Activated CD8-positive, alpha-beta T cell treated with anti-CD3 and anti-CD28 coated beads, Interleukin-2, amount 10 ng/mL, durations not matched to agents 7 days and 5 days (primary cell): ENCODE measurements at regions not wholly inside any gene's neighbourhood (a gene's known extent, or its start where the extent isn't known, plus 50 kb on each side); places are given as distances from the start of the nearest gene placed in this dataset.

ENCODE experiments used
- ATAC-seq: fragments of 150-1000 bp; cut with Tn5 transposase; one replicate; pipeline ENCODE4 v1.10.0; 2021; ENCODE audit warnings: moderate library complexity
- CTCF ChIA-PET: fragments of 350-600 bp; sonication (Branson Sonifier 250); formaldehyde crosslinking; loops from one replicate; lab custom pipeline; 2021; ENCODE audit warnings: antibody characterized with exemption; lab: Charles Lee
- POLR2A ChIA-PET: fragments of 350-600 bp; sonication (Branson Sonifier 250); formaldehyde crosslinking; loops from one replicate; lab custom pipeline; 2021; ENCODE audit warnings: antibody characterized with exemption; lab: Charles Lee
- DNase-seq: peaks from one replicate; pipeline ENCODE4 v3.0.0-alpha.2; 2020
- H3K27ac Mint-ChIP-seq: one replicate; pipeline ENCODE4 v1.8.0; 2021; ENCODE audit warnings: mild to moderate bottlenecking, mixed read lengths
- H3K27me3 Mint-ChIP-seq: one replicate; pipeline ENCODE4 v1.8.0; 2021; ENCODE audit warnings: low read depth, mixed read lengths
- H3K36me3 Mint-ChIP-seq: one replicate; pipeline ENCODE4 v1.8.0; 2021; ENCODE audit warnings: low read depth, mixed read lengths
- H3K4me1 Mint-ChIP-seq: one replicate; pipeline ENCODE4 v1.8.0; 2021; ENCODE audit warnings: low read depth, mixed read lengths
- H3K4me3 Mint-ChIP-seq: one replicate; pipeline ENCODE4 v1.8.0; 2021; ENCODE audit warnings: mild to moderate bottlenecking, mixed read lengths
- H3K9me3 Mint-ChIP-seq: one replicate; pipeline ENCODE4 v1.8.0; 2022; ENCODE audit warnings: mixed read lengths; ENCODE audit not compliant: insufficient read depth

DNA sequence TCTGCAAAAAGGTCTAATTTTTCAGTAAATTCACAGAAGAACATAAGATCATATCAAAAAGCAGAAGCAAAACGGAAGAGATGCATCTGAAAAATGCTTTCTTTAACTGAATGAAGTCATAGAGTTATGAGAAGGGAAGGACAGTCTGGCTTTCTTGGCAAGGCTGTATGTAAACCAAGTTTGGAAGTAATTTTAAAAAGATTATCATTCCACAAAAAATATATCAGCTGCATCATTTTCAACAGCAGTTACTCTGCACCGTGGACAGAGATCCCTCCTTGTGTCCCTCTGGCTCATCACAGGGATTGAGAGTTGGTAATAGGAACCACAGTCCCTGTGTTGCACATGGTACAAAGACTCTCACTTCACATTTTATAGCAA, 258.5 kb downstream of the HIVEP2 start:
- DNase-seq (no peak), ATAC-seq (no peak)
- POLR2A ChIA-PET: no interaction called here

DNA sequence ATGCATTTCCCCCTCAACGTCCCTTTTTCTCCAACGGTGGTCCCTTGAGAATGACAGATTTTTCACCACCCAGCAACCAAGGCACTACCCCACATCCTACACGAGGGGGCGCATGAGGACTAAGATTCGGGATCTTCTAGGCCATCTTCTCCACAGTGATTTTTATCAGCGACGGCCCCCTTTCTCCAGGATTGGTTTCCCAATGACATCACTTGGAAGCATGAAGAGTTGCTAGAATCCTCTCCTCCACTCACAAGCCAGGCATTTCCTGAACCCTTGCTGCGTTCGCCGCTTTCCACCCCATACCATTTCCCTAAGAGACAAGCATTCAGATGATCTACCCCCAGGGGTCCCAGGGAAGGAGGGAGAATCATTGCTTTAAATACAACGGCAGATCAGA, 252.0 kb downstream of the HIVEP2 start:
- no peak overlapping the region for H3K27ac Mint-ChIP-seq
- peak; percentile 82 for ATAC-seq
- no peaks in the 10 kb centered on the region for H3K27me3 Mint-ChIP-seq
- no peaks in the 10 kb centered on the region for H3K9me3 Mint-ChIP-seq
- peaks cover 12% of the 10 kb centered on the region for H3K4me1 Mint-ChIP-seq
- CTCF ChIA-PET: interaction anchor here (0.7 to 3.2 kb wide), 43 partner anchors 9 to 816 kb away, joined by 3 to 45 read pairs (median 4); no protein-coding TSS in a partner anchor
- POLR2A ChIA-PET: interaction anchor here (1.2 kb wide), 1 partner anchor 254 kb away, joined by 4 read pairs; no protein-coding TSS in a partner anchor
- H3K36me3 Mint-ChIP-seq: no peaks in the 10 kb centered on the region
- H3K4me3 Mint-ChIP-seq: no peak overlapping the region
- peak; percentile 74 for DNase-seq

More for the DNA sequence above, 258.5 kb downstream of the HIVEP2 start:
- Mint-ChIP-seq H3K27me3 (no peaks in the 10 kb centered on the region), H3K27ac (no peak overlapping the region), H3K4me3 (no peak overlapping the region), H3K36me3 (no peaks in the 10 kb centered on the region), H3K9me3 (no peaks in the 10 kb centered on the region), H3K4me1 (peaks cover 9% of the 10 kb centered on the region)
- CTCF ChIA-PET: no interaction called here

DNA sequence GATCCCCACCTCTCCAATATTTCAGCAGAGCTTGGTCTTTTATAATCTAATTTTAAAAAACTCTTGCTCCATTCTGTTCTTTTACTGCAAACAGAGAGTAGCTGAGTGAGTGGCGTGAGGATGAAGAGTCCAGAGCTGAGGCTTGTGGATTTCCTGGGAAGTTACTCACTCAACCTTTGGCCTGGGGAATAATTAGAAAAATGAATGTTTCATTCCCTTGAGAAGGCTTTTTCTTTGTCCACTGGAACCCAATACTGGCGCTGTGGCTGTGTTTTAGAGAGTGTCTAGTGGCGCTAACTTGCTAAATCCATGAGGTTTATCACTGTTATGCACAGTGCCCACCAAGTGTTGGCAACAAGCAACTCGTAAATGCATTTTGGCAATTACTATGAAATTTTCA, 251.5 kb downstream of the HIVEP2 start:
- ChIA-PET POLR2A (no interaction called here), CTCF (interaction anchor here (0.6 to 3.2 kb wide), 19 partner anchors 9 to 735 kb away, joined by 3 to 45 read pairs (median 4); no protein-coding TSS in a partner anchor)
- Mint-ChIP-seq H3K27me3 (no peaks in the 10 kb centered on the region), H3K27ac (no peak overlapping the region), H3K9me3 (no peaks in the 10 kb centered on the region), H3K4me1 (peaks cover 12% of the 10 kb centered on the region), H3K4me3 (no peak overlapping the region), H3K36me3 (no peaks in the 10 kb centered on the region)
- ATAC-seq (no peak), DNase-seq (no peak)

DNA sequence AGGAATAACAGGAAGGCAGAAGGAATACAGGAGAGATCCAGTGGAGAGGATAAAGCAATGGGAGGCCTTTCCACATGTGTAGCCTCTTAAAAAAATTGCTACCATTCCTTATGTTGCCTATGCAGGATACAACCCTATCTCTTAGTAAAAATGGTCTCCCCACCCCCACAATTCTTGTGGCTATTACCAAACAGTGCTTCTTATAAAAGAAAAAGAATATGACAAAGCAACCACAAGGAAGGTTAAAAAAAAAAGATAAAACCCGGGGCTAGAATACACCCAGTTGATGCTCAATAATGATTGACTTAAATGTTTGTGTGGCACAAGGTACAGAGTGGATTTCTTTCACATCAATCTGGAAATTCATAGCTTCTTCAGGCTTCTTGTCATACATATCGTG, 250.9 kb downstream of the HIVEP2 start:
- no peaks in the 10 kb centered on the region for H3K27me3 Mint-ChIP-seq
- H3K27ac Mint-ChIP-seq: no peak overlapping the region
- no peak for ATAC-seq

DNA sequence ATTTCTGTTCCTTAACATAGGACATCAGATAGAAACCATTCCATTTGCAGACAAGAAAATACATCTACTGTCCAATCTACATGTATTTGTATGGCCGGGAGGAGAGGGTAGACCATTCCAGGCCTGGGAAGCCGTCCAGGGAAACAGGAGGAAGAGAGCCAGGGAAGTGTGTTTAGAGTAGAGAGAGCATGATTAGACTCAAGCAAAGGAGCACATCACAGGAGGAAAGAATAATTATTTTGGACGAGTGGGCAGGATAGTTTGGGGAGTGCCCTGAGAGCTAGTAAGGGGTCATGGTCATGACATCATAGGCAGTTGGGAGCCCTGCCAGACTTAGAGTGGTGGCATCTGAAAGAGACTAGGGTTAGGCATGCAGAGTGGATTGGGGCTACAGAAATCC, 250.0 kb downstream of the HIVEP2 start:
- ChIA-PET CTCF (interaction anchor here (1.6 kb wide), 1 partner anchor 643 kb away, joined by 4 read pairs; no protein-coding TSS in a partner anchor), POLR2A (no interaction called here)
- ATAC-seq (no peak), DNase-seq (no peak)
- Mint-ChIP-seq H3K9me3 (no peaks in the 10 kb centered on the region), H3K27me3 (no peaks in the 10 kb centered on the region), H3K4me1 (peaks cover 12% of the 10 kb centered on the region), H3K36me3 (no peaks in the 10 kb centered on the region), H3K27ac (no peak overlapping the region), H3K4me3 (no peak overlapping the region)

More for the DNA sequence above, 250.9 kb downstream of the HIVEP2 start:
- Mint-ChIP-seq H3K9me3 (no peaks in the 10 kb centered on the region), H3K4me3 (no peak overlapping the region), H3K36me3 (no peaks in the 10 kb centered on the region), H3K4me1 (peaks cover 12% of the 10 kb centered on the region)
- DNase-seq: no peak
- CTCF ChIA-PET: interaction anchor here (0.6 to 3.2 kb wide), 14 partner anchors 9 to 734 kb away, joined by 3 to 45 read pairs (median 4); no protein-coding TSS in a partner anchor
- POLR2A ChIA-PET: no interaction called here

DNA sequence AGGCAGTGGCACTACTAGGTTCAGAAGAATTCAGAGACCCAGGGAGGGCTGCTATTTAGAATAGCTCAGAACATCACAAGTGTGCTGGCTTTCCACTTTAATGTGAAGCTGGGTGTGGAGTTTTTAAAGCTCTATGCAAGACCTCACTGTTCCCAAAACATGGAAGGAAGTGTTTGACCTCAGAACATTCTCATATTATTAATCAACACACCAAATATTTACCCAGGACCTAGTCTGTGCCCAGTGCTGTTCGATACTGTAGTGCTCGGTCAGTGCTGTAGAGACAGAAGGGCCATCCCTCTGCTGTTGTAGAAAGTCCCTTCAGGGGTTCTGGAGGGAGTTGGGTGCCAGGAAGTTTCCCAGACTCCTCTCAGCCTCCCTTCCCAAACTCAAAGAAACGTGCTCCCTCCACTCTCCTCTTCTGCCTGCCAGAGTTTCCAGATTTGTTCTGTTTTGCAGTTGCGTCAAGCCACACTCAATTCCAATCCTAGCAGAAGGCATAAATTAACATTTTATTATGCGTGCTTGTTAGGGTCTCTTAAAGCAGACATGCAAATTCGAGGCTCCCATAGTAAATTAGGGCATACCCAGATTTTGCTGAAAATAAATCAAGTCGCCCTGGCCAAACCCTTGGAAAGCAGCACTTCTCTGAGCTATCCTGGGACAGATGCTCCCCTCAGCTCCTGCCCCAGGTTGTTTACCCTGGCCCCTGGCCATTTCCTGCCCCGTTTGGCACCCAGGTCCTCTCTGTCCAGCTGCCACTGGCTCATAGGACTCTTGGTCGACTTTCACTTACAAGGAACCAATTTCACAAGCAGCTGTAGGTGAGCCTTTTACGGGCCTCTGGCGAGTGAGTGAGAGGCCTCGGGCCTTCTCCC, 248.6 kb downstream of the HIVEP2 start:
- no peaks in the 10 kb centered on the region for H3K27me3 Mint-ChIP-seq
- H3K4me1 Mint-ChIP-seq: peaks cover 12% of the 10 kb centered on the region
- ATAC-seq: no peak
- no peak overlapping the region for H3K4me3 Mint-ChIP-seq
- no peaks in the 10 kb centered on the region for H3K36me3 Mint-ChIP-seq
- POLR2A ChIA-PET: no interaction called here
- CTCF ChIA-PET: interaction anchor here (0.7 to 1.6 kb wide), 3 partner anchors 330 to 730 kb away, joined by 3 to 4 read pairs (median 4); no protein-coding TSS in a partner anchor
- no peak for DNase-seq
- no peaks in the 10 kb centered on the region for H3K9me3 Mint-ChIP-seq
- no peak overlapping the region for H3K27ac Mint-ChIP-seq

DNA sequence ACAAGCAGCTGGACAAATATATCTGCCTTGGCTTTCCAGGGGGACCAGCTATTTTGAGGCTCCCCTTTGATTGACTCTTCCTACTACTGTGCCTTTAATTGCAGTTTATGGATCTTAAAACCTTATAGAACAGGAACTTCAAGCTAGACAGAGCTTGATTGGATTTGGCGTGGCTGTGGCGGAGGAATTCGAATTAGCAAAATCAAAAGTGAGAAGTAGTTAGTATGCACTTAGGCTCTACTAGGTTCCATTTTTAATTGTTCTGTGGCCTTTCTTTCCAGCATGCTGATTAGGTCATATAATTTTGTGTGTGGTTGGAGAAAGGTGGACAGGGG, 248.0 kb downstream of the HIVEP2 start:
- Mint-ChIP-seq H3K4me3 (no peak overlapping the region), H3K27ac (no peak overlapping the region), H3K36me3 (no peaks in the 10 kb centered on the region), H3K4me1 (peaks cover 12% of the 10 kb centered on the region), H3K9me3 (no peaks in the 10 kb centered on the region), H3K27me3 (no peaks in the 10 kb centered on the region)
- CTCF ChIA-PET: interaction anchor here (0.9 kb wide), 1 partner anchor 729 kb away, joined by 3 read pairs; no protein-coding TSS in a partner anchor
- POLR2A ChIA-PET: no interaction called here
- DNase-seq (no peak), ATAC-seq (no peak)

DNA sequence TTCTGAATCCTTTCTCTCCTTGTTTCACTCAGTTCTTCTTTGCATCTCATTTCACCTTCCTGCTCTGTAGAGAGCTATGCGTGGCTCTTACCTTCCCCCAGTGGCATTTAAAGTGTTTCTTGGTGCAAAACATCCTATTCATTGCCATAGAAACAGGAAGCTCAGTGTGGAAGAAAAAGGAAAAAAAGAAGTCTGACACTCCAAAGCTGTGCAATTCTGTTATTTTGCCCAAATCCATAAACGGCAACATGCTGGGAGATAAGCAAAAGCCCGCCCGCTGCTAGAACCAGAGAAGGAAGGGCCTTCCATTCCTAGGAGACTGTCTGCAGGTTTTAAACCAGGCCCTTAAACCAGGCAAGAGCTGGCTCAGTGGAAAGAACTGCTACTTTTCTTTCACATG, 247.1 kb downstream of the HIVEP2 start:
- POLR2A ChIA-PET: no interaction called here

DNA sequence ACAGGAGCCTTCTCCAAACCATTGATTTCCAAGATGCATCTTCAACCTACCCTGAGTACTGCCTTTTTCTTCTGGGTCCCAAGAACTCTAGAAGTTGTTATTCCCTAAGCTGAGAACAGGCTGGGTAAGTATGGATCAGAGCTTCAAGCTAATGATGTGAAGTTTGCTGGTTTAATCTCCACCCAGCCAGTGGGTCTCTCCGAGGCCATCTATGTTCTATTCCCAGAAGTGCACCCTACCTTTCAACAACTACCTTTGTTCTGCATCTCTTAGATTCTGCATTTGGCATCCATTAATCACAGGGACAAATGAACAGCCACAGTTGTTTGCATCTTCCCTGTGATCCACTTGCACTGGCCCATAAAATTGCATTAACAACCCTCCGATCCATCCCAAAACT, 246.2 kb downstream of the HIVEP2 start:
- no peaks in the 10 kb centered on the region for H3K36me3 Mint-ChIP-seq
- no peaks in the 10 kb centered on the region for H3K9me3 Mint-ChIP-seq
- CTCF ChIA-PET: interaction anchor here (0.6 to 1.6 kb wide), 3 partner anchors 120 to 328 kb away, joined by 3 to 8 read pairs (median 5); no protein-coding TSS in a partner anchor
- no peaks in the 10 kb centered on the region for H3K27me3 Mint-ChIP-seq
- POLR2A ChIA-PET: no interaction called here
- peaks cover 13% of the 10 kb centered on the region for H3K4me1 Mint-ChIP-seq
- H3K27ac Mint-ChIP-seq: no peak overlapping the region
- no peak for DNase-seq
- no peak for ATAC-seq
- no peak overlapping the region for H3K4me3 Mint-ChIP-seq

More for the DNA sequence above, 247.1 kb downstream of the HIVEP2 start:
- H3K27me3 Mint-ChIP-seq: no peaks in the 10 kb centered on the region
- no peaks in the 10 kb centered on the region for H3K9me3 Mint-ChIP-seq
- no peak overlapping the region for H3K4me3 Mint-ChIP-seq
- ATAC-seq: no peak
- H3K4me1 Mint-ChIP-seq: peaks cover 17% of the 10 kb centered on the region
- DNase-seq: no peak
- H3K27ac Mint-ChIP-seq: no peak overlapping the region
- CTCF ChIA-PET: interaction anchor here (0.7 to 1.6 kb wide), 3 partner anchors 104 to 329 kb away, joined by 3 to 8 read pairs (median 5); no protein-coding TSS in a partner anchor
- no peaks in the 10 kb centered on the region for H3K36me3 Mint-ChIP-seq

DNA sequence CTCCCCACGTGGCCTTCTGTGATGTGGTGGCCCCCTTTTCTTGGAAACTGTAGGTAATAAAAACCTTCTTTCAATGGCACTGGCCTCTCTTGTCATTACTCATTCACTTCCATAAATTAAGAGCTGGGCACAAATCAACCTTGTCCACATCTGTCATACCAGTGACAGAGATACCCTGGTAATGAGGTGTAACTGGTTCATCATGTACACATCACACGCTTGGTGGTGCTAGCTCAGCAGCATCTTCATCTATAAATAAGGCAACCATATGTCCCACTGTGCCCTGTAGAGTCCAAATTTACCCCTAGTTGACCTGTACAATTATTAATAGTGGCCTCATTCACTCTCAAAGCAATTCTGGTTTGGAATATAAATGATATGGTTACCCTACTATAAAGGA, 245.6 kb downstream of the HIVEP2 start:
- DNase-seq (no peak), ATAC-seq (no peak)
- H3K4me1 Mint-ChIP-seq: peaks cover 7% of the 10 kb centered on the region
- H3K27ac Mint-ChIP-seq: no peak overlapping the region
- no peaks in the 10 kb centered on the region for H3K27me3 Mint-ChIP-seq
- no peak overlapping the region for H3K4me3 Mint-ChIP-seq
- CTCF ChIA-PET: interaction anchor here (0.6 to 1.6 kb wide), 4 partner anchors 120 to 327 kb away, joined by 3 to 8 read pairs (median 4); no protein-coding TSS in a partner anchor
- no peaks in the 10 kb centered on the region for H3K36me3 Mint-ChIP-seq
- POLR2A ChIA-PET: no interaction called here
- H3K9me3 Mint-ChIP-seq: no peaks in the 10 kb centered on the region

DNA sequence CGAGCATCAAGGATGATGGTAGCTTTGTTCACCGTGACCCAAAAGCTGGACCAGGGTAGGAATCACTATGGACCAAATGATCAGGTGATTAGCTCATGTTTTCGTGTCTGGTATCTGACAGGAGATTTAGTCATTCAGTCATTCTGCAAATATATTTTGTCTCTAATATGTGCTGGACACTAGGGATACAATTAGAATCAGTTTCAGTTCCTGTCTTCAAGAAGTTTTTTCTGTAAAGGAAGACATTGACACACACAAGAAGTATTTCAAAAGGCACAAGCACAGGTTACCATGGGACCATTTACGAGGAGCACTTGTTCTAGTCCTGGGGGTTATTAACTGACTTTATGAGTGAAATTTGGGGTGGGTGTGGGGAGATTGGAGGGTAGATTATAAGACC, 244.9 kb downstream of the HIVEP2 start:
- ATAC-seq (no peak), DNase-seq (no peak)
- Mint-ChIP-seq H3K27ac (no peak overlapping the region), H3K9me3 (no peaks in the 10 kb centered on the region), H3K36me3 (no peaks in the 10 kb centered on the region), H3K27me3 (no peaks in the 10 kb centered on the region), H3K4me1 (peaks cover 6% of the 10 kb centered on the region), H3K4me3 (no peak overlapping the region)
- ChIA-PET POLR2A (no interaction called here), CTCF (interaction anchor here (0.7 to 1.4 kb wide), 2 partner anchors 13 to 225 kb away, joined by 3 to 4 read pairs; no protein-coding TSS in a partner anchor)
